ENCODE measurements at regions not wholly inside any gene's neighbourhood (a gene's known extent, or its start where the extent isn't known, plus 50 kb on each side); places are given as distances from the start of the nearest gene placed in this dataset.

DNA sequence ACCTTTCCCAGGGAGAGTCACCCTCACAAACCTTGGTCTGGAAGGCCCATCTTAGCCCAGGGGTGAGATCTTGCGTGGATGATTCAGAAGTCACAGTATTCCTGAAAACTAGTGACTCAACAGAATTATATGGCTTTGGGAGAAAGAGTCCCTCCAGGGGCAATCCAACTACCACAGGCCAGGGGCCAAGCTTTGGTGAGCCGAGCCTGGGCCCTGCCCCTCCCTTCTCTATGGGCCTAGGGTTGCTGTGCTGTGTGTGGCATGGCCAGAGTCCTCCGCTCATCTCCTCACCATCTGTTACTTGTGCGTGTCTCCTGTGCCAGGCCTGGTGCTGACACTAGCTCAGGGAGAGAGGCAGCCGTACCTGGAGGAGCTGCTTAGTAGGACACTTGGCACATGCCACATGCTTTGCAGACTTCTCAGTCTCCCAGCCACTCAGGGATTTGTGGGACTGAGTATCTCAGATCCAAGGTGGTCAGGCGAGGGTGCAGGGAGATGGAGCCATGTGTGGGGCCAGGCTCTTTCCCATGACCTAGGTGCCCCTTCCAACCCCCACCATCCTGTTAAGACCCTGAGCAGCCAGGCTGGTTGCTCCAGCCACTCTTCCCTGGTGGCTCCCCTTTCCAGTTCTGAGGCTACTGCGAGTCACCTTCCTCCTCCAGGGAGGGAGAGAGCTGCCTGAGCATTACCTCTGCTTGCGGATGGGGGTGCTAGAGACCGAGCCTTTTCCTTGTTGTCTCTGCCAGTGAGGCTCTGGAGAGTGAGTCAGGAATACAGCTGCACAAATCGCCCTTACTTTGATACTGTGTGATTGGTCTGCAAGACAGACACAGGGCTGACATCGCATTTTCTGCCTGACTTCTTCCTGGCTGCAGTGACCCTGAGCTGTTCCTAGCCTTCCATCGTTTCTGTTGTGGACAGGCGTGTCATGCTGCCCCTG, 94.1 kb downstream of the SLC25A47 start:
- peak; percentile 55 to 70 for DNase-seq
- Histone ChIP-seq H3K4me2 (no peak overlapping the region; the same call in 1 of the 2 replicates), H3K9me2 (ENCODE audit: insufficient read depth) (no peaks in the 10 kb centered on the region), H3K79me2 (ENCODE audit: low read depth) (no peaks in the 10 kb centered on the region), H3K36me3 (ENCODE audit: low read depth) (no peaks in the 10 kb centered on the region), H3K9me3 (ENCODE audit: insufficient read depth, low read depth) (no peaks in the 10 kb centered on the region), H3K4me3 (no peak overlapping the region), H2AFZ (no peak overlapping the region), H3K4me1 (replicated peaks; ENCODE audit: insufficient read depth) (peaks cover 15% of the 10 kb centered on the region), H4K20me1 (ENCODE audit: insufficient read depth) (peaks cover 3% of the 10 kb centered on the region; the same call in 1 of the 2 replicates), H3F3A (ENCODE audit: insufficient read depth, low read depth) (no peaks in the 10 kb centered on the region), H3K27ac (no peak overlapping the region; the same call in 1 of the 2 replicates), H3K27me3 (ENCODE audit: insufficient read depth, low read depth) (no peaks in the 10 kb centered on the region)
- POLR2A ChIA-PET (ENCODE audit: unreplicated experiment): no interaction called here
- peak; percentile 75 for TF ChIP-seq CTCF (conservative IDR thresholded peaks at IDR 0.05)
- TF ChIP-seq EZH2 (IDR thresholded peaks at IDR 0.05; ENCODE audit: low read depth): no peak
- BruUV-seq (replicated peaks): no TSS peak
- intact Hi-C loops (cut with micrococcal nuclease; ENCODE audit: unreplicated experiment): loop anchor here (2.0 kb wide), 1 partner anchor 54 kb away; no protein-coding TSS in a partner anchor
- CTCF ChIA-PET: interaction anchor here (0.8 kb wide), 1 partner anchor 229 kb away, joined by 4 read pairs; no protein-coding TSS in a partner anchor

- Histone ChIP-seq H3K27me3 (ENCODE audit: insufficient read depth, low read depth) (no peaks in the 10 kb centered on the region), H3K4me3 (no peak overlapping the region), H3K4me1 (replicated peaks; ENCODE audit: insufficient read depth) (peaks cover 24% of the 10 kb centered on the region), H3K4me2 (no peak overlapping the region), H3K9me2 (ENCODE audit: insufficient read depth) (no peaks in the 10 kb centered on the region), H3K9me3 (ENCODE audit: insufficient read depth, low read depth) (no peaks in the 10 kb centered on the region), H2AFZ (no peak overlapping the region), H3F3A (ENCODE audit: insufficient read depth, low read depth) (peaks cover 3% of the 10 kb centered on the region; the same call in 1 of the 2 replicates), H3K36me3 (ENCODE audit: low read depth) (no peaks in the 10 kb centered on the region), H3K79me2 (ENCODE audit: low read depth) (no peaks in the 10 kb centered on the region), H4K20me1 (ENCODE audit: insufficient read depth) (peaks cover 3% of the 10 kb centered on the region), H3K27ac (no peak overlapping the region)
- ChIA-PET CTCF (no interaction called here), POLR2A (ENCODE audit: unreplicated experiment) (no interaction called here)
- intact Hi-C loops (cut with micrococcal nuclease; ENCODE audit: unreplicated experiment): no loop called here
- TF ChIP-seq CTCF (conservative IDR thresholded peaks at IDR 0.05) (no peak), EZH2 (IDR thresholded peaks at IDR 0.05; ENCODE audit: low read depth) (no peak)
- no peak for DNase-seq
- BruUV-seq (replicated peaks): no TSS peak
Measured at GRCh38 chr14:100419856-100420255, 96.7 kb downstream of the SLC25A47 start.

GRCh38 chr14:100421756-100422470, 98.8 kb downstream of the SLC25A47 start:
- POLR2A ChIA-PET (ENCODE audit: unreplicated experiment): no interaction called here
- BruUV-seq (replicated peaks): no TSS peak
- Histone ChIP-seq H3K4me2 (no peak overlapping the region), H3K4me1 (replicated peaks; ENCODE audit: insufficient read depth) (peaks cover 24% of the 10 kb centered on the region), H3K27ac (no peak overlapping the region), H4K20me1 (ENCODE audit: insufficient read depth) (peaks cover 6% of the 10 kb centered on the region), H3K36me3 (ENCODE audit: low read depth) (no peaks in the 10 kb centered on the region), H3K27me3 (ENCODE audit: insufficient read depth, low read depth) (no peaks in the 10 kb centered on the region), H3K79me2 (ENCODE audit: low read depth) (no peaks in the 10 kb centered on the region), H3K4me3 (no peak overlapping the region), H2AFZ (no peak overlapping the region), H3F3A (ENCODE audit: insufficient read depth, low read depth) (peaks cover 10% of the 10 kb centered on the region; the same call in 1 of the 2 replicates), H3K9me3 (ENCODE audit: insufficient read depth, low read depth) (no peaks in the 10 kb centered on the region), H3K9me2 (ENCODE audit: insufficient read depth) (no peaks in the 10 kb centered on the region)
- CTCF ChIA-PET: no interaction called here
- DNase-seq: no peak
- intact Hi-C loops (cut with micrococcal nuclease; ENCODE audit: unreplicated experiment): no loop called here
- TF ChIP-seq CTCF (conservative IDR thresholded peaks at IDR 0.05): no peak
- TF ChIP-seq EZH2 (IDR thresholded peaks at IDR 0.05; ENCODE audit: low read depth): no peak
